ENCODE measurements at regions not wholly inside any gene's neighbourhood (a gene's known extent, or its start where the extent isn't known, plus 50 kb on each side); places are given as distances from the start of the nearest gene placed in this dataset.

GRCh38 chr12:62166525-62166924, 93.7 kb upstream of the USP15 start:
- Histone ChIP-seq H3K56ac (replicated peaks; ENCODE audit: insufficient read length, low read depth, low read length) (no peak overlapping the region), H3K27me3 (replicated peaks in 1 of 4; ENCODE audit: control insufficient read depth in 3 of 4, extremely low read depth in 1 of 4, insufficient read depth in 3 of 4, low read length in 3 of 4) (no peaks in the 10 kb centered on the region), H4K8ac (ENCODE audit: extremely low read depth, insufficient read depth, low read length) (no peak overlapping the region), H4K20me1 (replicated peaks in 1 of 2; ENCODE audit: control insufficient read depth in 1 of 2, insufficient read depth in 2 of 2, low read length in 2 of 2) (no peaks in the 10 kb centered on the region), H3K23me2 (ENCODE audit: low read depth, low read length) (no peaks in the 10 kb centered on the region; the same call in 1 of the 2 replicates), H3K79me1 (ENCODE audit: low read depth, low read length) (no peaks in the 10 kb centered on the region), H3K18ac (ENCODE audit: extremely low read depth, low read length) (no peak overlapping the region), H2AK5ac (ENCODE audit: low read depth, low read length) (no peak overlapping the region), H3K27ac (ENCODE audit: low read depth, low read length) (no peak overlapping the region), H4K91ac (replicated peaks; ENCODE audit: insufficient read length, low read length) (no peak overlapping the region), H2AFZ (ENCODE audit: low read length) (no peak overlapping the region), H4K5ac (ENCODE audit: insufficient read length, low read depth, low read length) (no peak overlapping the region), H2BK5ac (ENCODE audit: low read depth, low read length) (no peak overlapping the region), H3K9ac (replicated peaks in 1 of 4; ENCODE audit: extremely low read depth in 1 of 4, low read depth in 3 of 4, low read length in 3 of 4) (no peak overlapping the region), H3K9me3 (ENCODE audit: insufficient read depth in 2 of 2, low read depth in 1 of 2, low read length in 1 of 2) (no peaks in the 10 kb centered on the region), H2BK120ac (replicated peaks; ENCODE audit: low read depth, low read length) (no peak overlapping the region), H3K14ac (ENCODE audit: insufficient read length) (no peak overlapping the region), H3K4me3 (ENCODE audit: extremely low read depth in 1 of 4, insufficient read depth in 2 of 4, low read depth in 3 of 4, low read length in 4 of 4) (no peak overlapping the region), H2BK12ac (ENCODE audit: low read depth, low read length) (no peak overlapping the region), H3K79me2 (ENCODE audit: control insufficient read depth in 1 of 2, insufficient read depth in 2 of 2, low read length in 2 of 2) (no peaks in the 10 kb centered on the region), H2BK20ac (ENCODE audit: low read length) (no peak overlapping the region), H2BK15ac (ENCODE audit: low read length) (no peak overlapping the region), H3K4ac (replicated peaks; ENCODE audit: insufficient read length, low read depth, low read length) (no peak overlapping the region), H3K36me3 (ENCODE audit: control insufficient read depth in 2 of 4, insufficient read depth in 4 of 4, low read length in 3 of 4) (no peaks in the 10 kb centered on the region), H3K4me2 (ENCODE audit: insufficient read depth in 1 of 2, low read depth in 2 of 2, low read length in 2 of 2) (no peak overlapping the region), H3K4me1 (replicated peaks in 1 of 4; ENCODE audit: control insufficient read depth in 3 of 4, insufficient read depth in 4 of 4, low read length in 3 of 4) (no peaks in the 10 kb centered on the region), H3K23ac (ENCODE audit: insufficient read length) (no peak overlapping the region)
- WGBS, 2 experiments (ENCODE audit: extremely low coverage in 1 of 2, insufficient coverage in 1 of 2, insufficient read length in 1 of 2, insufficient replicate concordance in 2 of 2, low coverage in 1 of 2, low lambda C conversion rate in 2 of 2, missing lambda C conversion rate in 1 of 2), result 91% methylated on average over 2 of the region's 2 CpGs; no CpG with 5 or more reads in 1 of the 2 experiments
- TF ChIP-seq GTF2F1 (IDR thresholded peaks at IDR 0.05; ENCODE audit: borderline replicate concordance, low read depth, low read length) (no peak), SP1 (IDR thresholded peaks at IDR 0.05; ENCODE audit: low read depth, low read length) (no peak), CBX5 (IDR thresholded peaks at IDR 0.05; ENCODE audit: low read depth, low read length) (no peak), CEBPB (IDR thresholded peaks at IDR 0.05; ENCODE audit: low read depth, low read length) (no peak)
- TF ChIP-seq, protein P1, sequence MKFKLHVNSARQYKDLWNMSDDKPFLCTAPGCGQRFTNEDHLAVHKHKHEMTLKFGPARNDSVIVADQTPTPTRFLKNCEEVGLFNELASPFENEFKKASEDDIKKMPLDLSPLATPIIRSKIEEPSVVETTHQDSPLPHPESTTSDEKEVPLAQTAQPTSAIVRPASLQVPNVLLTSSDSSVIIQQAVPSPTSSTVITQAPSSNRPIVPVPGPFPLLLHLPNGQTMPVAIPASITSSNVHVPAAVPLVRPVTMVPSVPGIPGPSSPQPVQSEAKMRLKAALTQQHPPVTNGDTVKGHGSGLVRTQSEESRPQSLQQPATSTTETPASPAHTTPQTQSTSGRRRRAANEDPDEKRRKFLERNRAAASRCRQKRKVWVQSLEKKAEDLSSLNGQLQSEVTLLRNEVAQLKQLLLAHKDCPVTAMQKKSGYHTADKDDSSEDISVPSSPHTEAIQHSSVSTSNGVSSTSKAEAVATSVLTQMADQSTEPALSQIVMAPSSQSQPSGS (IDR thresholded peaks at IDR 0.05; ENCODE audit: low read length), result no peak
- CTCF ChIA-PET (ENCODE audit: partially characterized antibody), result interaction anchor here (0.8 kb wide), 1 partner anchor 43 kb away, joined by 6 read pairs; no protein-coding TSS in a partner anchor
- FAIRE-seq, result no peak
- DNase-seq (ENCODE audit: low read depth in 1 of 2, low spot score in 2 of 2), result no peak
- POLR2A ChIA-PET (ENCODE audit: partially characterized antibody), result no interaction called here
